HEK293 (cell line): ENCODE measurements at regions not wholly inside any gene's neighbourhood (a gene's known extent, or its start where the extent isn't known, plus 50 kb on each side); places are given as distances from the start of the nearest gene placed in this dataset.

Experiments used
- GLI4 ChIP-seq: fragments of 450-650 bp; formaldehyde crosslinking; IDR thresholded peaks from 2 replicates; pipeline ENCODE4 v1.5.1; 2016; ENCODE audit warnings: missing biosample characterization, missing genetic modification characterization
- HOXD13 ChIP-seq: sonication (generic); formaldehyde crosslinking; IDR thresholded peaks from 2 replicates; pipeline ENCODE4 v1.8.0; 2022; ENCODE audit warnings: missing genetic modification reagents, borderline replicate concordance
- SCRT2 ChIP-seq: fragments of 450-650 bp; formaldehyde crosslinking; IDR thresholded peaks from 2 replicates; pipeline ENCODE4 v1.5.1; 2016; ENCODE audit warnings: missing biosample characterization, missing genetic modification characterization
- ZNF121 ChIP-seq: fragments of 450-650 bp; formaldehyde crosslinking; IDR thresholded peaks from 2 replicates; pipeline ENCODE4 v1.5.1; 2016; ENCODE audit warnings: missing biosample characterization, missing genetic modification characterization
- ZNF530 ChIP-seq: fragments of 450-650 bp; formaldehyde crosslinking; IDR thresholded peaks from 2 replicates; pipeline ENCODE4 v1.5.1; 2016; ENCODE audit warnings: low read depth, missing biosample characterization, missing genetic modification characterization
- ZNF629 ChIP-seq: fragments of 450-650 bp; formaldehyde crosslinking; IDR thresholded peaks from 2 replicates; pipeline ENCODE4 v1.5.1; 2017; ENCODE audit warnings: missing biosample characterization, missing genetic modification characterization
- ZNF707 ChIP-seq: fragments of 450-650 bp; formaldehyde crosslinking; IDR thresholded peaks from 2 replicates; pipeline ENCODE4 v1.5.1; 2016; ENCODE audit warnings: missing biosample characterization, missing genetic modification characterization
- TF ChIP-seq, protein P1 (sequence below): fragments of 450-650 bp; formaldehyde crosslinking; IDR thresholded peaks from 2 replicates; pipeline ENCODE4 v1.5.1; 2016; ENCODE audit warnings: missing biosample characterization, missing genetic modification characterization
- TF ChIP-seq, protein P2 (sequence below): fragments of 450-650 bp; formaldehyde crosslinking; IDR thresholded peaks from 2 replicates; pipeline ENCODE4 v1.5.1; 2016; ENCODE audit warnings: missing biosample characterization, missing genetic modification characterization

DNA sequence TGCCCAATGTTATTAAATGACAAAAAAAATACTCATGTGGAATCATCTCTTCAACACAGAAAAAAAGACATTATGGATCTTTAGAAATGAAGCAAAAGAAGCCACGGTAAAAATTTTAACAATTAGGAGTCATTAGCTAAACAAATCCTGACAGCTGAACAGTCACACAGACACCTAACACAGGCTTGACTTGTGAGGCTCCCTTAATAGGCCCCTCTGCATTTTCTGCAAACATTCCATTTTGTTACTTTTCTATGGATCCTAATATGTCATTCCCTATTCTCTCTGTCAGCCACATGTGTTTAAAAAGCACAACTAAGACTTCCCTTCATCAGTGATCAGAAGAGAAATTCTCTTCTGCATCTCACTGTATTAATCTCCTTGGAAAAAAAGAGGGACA, 1331.5 kb downstream of the CDH8 start:
- TF ChIP-seq, protein P1, sequence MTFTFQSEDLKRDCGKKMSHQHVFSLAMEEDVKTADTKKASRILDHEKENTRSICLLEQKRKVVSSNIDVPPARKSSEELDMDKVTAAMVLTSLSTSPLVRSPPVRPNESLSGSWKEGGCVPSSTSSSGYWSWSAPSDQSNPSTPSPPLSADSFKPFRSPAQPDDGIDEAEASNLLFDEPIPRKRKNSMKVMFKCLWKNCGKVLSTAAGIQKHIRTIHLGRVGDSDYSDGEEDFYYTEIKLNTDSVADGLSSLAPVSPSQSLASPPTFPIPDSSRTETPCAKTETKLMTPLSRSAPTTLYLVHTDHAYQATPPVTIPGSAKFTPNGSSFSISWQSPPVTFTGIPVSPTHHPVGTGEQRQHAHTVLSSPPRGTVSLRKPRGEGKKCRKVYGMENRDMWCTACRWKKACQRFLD (tag by site-specific recombination) = no peak
- TF ChIP-seq, protein P2, sequence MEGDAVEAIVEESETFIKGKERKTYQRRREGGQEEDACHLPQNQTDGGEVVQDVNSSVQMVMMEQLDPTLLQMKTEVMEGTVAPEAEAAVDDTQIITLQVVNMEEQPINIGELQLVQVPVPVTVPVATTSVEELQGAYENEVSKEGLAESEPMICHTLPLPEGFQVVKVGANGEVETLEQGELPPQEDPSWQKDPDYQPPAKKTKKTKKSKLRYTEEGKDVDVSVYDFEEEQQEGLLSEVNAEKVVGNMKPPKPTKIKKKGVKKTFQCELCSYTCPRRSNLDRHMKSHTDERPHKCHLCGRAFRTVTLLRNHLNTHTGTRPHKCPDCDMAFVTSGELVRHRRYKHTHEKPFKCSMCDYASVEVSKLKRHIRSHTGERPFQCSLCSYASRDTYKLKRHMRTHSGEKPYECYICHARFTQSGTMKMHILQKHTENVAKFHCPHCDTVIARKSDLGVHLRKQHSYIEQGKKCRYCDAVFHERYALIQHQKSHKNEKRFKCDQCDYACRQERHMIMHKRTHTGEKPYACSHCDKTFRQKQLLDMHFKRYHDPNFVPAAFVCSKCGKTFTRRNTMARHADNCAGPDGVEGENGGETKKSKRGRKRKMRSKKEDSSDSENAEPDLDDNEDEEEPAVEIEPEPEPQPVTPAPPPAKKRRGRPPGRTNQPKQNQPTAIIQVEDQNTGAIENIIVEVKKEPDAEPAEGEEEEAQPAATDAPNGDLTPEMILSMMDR (tag by site-specific recombination) = no peak
- no peak for TF ChIP-seq ZNF530 (tag by site-specific recombination)
- no peak for TF ChIP-seq ZNF707
- TF ChIP-seq ZNF121 (tag by site-specific recombination) = no peak
- TF ChIP-seq GLI4 (tag by site-specific recombination) = no peak
- no peak for TF ChIP-seq SCRT2 (tag by site-specific recombination)
- no peak for TF ChIP-seq ZNF629 (tag by site-specific recombination)
- TF ChIP-seq HOXD13 (CRISPR knock-in tag) = no peak
